GM10847 (cell line): ENCODE measurements at regions not wholly inside any gene's neighbourhood (a gene's known extent, or its start where the extent isn't known, plus 50 kb on each side); places are given as distances from the start of the nearest gene placed in this dataset.

Experiments used
- POLR2A ChIP-seq: IDR thresholded peaks from 2 replicates; pipeline ENCODE4 v1.6.1; 2011; ENCODE audit not compliant: insufficient read length; ENCODE audit errors: extremely low read depth

GRCh38 chr20:26207237-26207966 is 510.7 kb upstream of the ZNF337 start:
- TF ChIP-seq POLR2A, result no peak

GRCh38 chr20:26205350-26205749 is 508.7 kb upstream of the ZNF337 start:
- TF ChIP-seq POLR2A, result no peak

GRCh38 chr20:26169506-26169905 is 472.9 kb upstream of the ZNF337 start:
- TF ChIP-seq POLR2A, result no peak

- TF ChIP-seq POLR2A, result no peak
Observed at GRCh38 chr20:26167499-26167898, 470.8 kb upstream of the ZNF337 start.

- TF ChIP-seq POLR2A, result no peak
Observed at GRCh38 chr20:26163890-26164289, 467.2 kb upstream of the ZNF337 start.

- TF ChIP-seq POLR2A, result no peak
Observed at GRCh38 chr20:26154224-26154623, 457.6 kb upstream of the ZNF337 start.

- TF ChIP-seq POLR2A, result no peak
Observed at GRCh38 chr20:26135325-26136110, 438.9 kb upstream of the ZNF337 start.

- no peak for TF ChIP-seq POLR2A
Observed at GRCh38 chr20:26134606-26135005, 438.0 kb upstream of the ZNF337 start.

GRCh38 chr20:26009402-26010223 is 313.0 kb upstream of the ZNF337 start:
- peak; percentile 56 for TF ChIP-seq POLR2A

GRCh38 chr20:25992146-25992545 is 295.5 kb upstream of the ZNF337 start:
- no peak for TF ChIP-seq POLR2A

GRCh38 chr20:25991756-25992130 is 295.1 kb upstream of the ZNF337 start:
- no peak for TF ChIP-seq POLR2A

GRCh38 chr20:25991051-25991755 is 294.6 kb upstream of the ZNF337 start:
- no peak for TF ChIP-seq POLR2A

GRCh38 chr20:25989196-25989595 is 292.5 kb upstream of the ZNF337 start:
- TF ChIP-seq POLR2A, result no peak

- TF ChIP-seq POLR2A, result no peak
Observed at GRCh38 chr20:25987073-25987927, 290.6 kb upstream of the ZNF337 start.

- no peak for TF ChIP-seq POLR2A
Observed at GRCh38 chr20:25985597-25985996, 288.9 kb upstream of the ZNF337 start.

GRCh38 chr20:25984933-25985332 is 288.3 kb upstream of the ZNF337 start:
- no peak for TF ChIP-seq POLR2A
